ENCODE measurements at regions not wholly inside any gene's neighbourhood (a gene's known extent, or its start where the extent isn't known, plus 50 kb on each side); places are given as distances from the start of the nearest gene placed in this dataset.

DNA sequence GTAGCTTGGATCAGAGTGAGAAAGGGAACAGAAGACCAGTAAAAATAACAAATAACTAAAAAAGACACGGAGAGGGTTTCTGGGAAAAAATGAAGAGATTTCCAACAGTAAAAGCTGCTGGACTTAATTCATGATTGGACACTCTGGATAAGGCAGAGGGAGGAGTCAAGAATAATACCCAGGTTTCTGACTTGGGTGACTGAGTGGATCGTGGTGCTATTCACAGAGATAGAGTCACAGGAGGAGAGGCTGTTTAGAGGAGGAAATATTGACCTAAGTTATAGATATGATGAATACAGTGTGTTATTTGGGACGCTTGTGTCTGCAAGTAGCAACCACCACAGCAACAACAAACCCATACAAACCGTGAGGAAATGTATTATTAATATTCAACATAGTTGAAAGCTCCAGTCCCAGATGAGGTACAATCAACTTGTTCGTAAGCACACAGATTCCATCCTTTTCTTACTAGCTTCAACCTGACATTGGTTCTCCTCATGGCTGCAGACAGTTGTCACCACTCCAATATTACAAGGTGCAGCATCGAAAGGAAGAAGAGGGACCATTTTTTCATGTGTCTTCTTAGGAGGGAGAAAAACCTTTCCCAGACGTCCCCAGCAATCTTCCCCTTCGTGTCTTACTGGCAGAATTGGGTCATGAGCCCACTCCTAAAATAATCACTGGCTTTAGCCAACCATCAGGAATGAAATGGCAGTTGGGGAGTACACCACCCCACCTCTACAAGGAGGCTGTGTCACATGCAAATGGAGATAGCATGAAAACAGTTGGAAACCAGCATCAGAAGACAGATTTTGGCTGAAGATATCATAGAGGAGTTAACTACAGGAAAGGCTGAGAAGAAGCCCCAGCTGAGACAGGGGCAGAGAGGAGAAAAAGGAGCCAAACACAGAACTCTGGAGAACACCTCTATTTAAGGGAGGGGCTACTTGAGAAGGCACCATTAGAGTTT lies 387.8 kb downstream of the SHQ1 start:
- TF ChIP-seq, protein P1, sequence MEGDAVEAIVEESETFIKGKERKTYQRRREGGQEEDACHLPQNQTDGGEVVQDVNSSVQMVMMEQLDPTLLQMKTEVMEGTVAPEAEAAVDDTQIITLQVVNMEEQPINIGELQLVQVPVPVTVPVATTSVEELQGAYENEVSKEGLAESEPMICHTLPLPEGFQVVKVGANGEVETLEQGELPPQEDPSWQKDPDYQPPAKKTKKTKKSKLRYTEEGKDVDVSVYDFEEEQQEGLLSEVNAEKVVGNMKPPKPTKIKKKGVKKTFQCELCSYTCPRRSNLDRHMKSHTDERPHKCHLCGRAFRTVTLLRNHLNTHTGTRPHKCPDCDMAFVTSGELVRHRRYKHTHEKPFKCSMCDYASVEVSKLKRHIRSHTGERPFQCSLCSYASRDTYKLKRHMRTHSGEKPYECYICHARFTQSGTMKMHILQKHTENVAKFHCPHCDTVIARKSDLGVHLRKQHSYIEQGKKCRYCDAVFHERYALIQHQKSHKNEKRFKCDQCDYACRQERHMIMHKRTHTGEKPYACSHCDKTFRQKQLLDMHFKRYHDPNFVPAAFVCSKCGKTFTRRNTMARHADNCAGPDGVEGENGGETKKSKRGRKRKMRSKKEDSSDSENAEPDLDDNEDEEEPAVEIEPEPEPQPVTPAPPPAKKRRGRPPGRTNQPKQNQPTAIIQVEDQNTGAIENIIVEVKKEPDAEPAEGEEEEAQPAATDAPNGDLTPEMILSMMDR (IDR thresholded peaks at IDR 0.05), result no peak
- TF ChIP-seq POLR2A (IDR thresholded peaks at IDR 0.05) (no peak), EP300 (IDR thresholded peaks at IDR 0.05; ENCODE audit: low read depth) (no peak)

Data from transverse colon (tissue), 3 donors.